ENCODE measurements at regions not wholly inside any gene's neighbourhood (a gene's known extent, or its start where the extent isn't known, plus 50 kb on each side); places are given as distances from the start of the nearest gene placed in this dataset.

GRCh38 chr2:137886083-137886831 is 78.0 kb upstream of the HNMT start:
- TF ChIP-seq CTCF (conservative IDR thresholded peaks at IDR 0.05; ENCODE audit: control insufficient read depth, insufficient read depth, low read depth, low read length): no peak
- no peak overlapping the region for H3K4me3 ChIP-seq (ENCODE audit: control insufficient read depth, low read depth, low read length)
- no peak for DNase-seq (ENCODE audit: low read depth)

- no peak overlapping the region for H3K4me3 ChIP-seq (ENCODE audit: control insufficient read depth, low read depth, low read length)
- DNase-seq (ENCODE audit: low read depth): peak; percentile 10
- peak; percentile 42 for TF ChIP-seq CTCF (conservative IDR thresholded peaks at IDR 0.05; ENCODE audit: control insufficient read depth, insufficient read depth, low read depth, low read length)
Measured at GRCh38 chr2:137888845-137889244, 75.4 kb upstream of the HNMT start.

DNA sequence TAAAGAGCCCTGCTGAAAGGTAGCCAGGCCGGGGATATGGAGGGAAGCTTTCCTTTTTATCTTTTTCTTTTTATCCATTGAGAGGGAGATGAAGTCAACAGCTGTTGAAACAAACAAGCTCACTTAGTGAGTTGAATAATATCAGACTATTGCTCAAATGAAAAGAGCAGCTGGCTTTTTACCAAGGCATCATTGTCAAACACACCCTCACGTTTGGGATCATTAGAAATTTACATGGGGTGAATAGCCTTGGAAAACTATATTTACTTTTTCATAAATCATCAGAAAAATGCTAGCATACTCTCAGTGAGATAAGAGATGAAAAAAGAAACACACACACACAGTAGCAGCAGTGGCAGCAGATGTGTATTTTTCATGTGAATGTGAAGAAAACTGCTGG is 71.5 kb upstream of the HNMT start:
- DNase-seq (ENCODE audit: low read depth): no peak
- TF ChIP-seq CTCF (conservative IDR thresholded peaks at IDR 0.05; ENCODE audit: control insufficient read depth, insufficient read depth, low read depth, low read length): no peak
- no peak overlapping the region for H3K4me3 ChIP-seq (ENCODE audit: control insufficient read depth, low read depth, low read length)

GRCh38 chr2:137893145-137893544 is 71.1 kb upstream of the HNMT start:
- no peak for DNase-seq (ENCODE audit: low read depth)
- no peak overlapping the region for H3K4me3 ChIP-seq (ENCODE audit: control insufficient read depth, low read depth, low read length)
- TF ChIP-seq CTCF (conservative IDR thresholded peaks at IDR 0.05; ENCODE audit: control insufficient read depth, insufficient read depth, low read depth, low read length): no peak

DNA sequence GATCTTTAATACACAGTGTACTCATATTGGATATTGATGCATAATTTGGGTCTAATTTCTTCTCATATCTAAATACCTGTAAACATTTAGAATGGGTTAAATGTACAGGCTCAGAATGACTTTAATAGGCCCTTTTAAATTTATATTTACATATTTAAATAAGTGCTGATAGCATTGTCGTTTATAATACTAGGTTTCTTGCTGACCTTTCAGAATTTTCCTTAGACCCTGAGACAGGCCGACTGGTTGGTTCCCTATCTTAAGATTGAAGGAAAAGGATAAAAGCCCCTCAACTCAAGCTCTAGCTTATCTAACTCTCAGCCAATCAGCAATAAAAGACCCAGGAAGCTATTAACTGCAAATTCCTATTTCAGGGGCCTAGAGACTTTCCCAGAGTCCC is 67.8 kb upstream of the HNMT start:
- DNase-seq (ENCODE audit: low read depth): no peak
- TF ChIP-seq CTCF (conservative IDR thresholded peaks at IDR 0.05; ENCODE audit: control insufficient read depth, insufficient read depth, low read depth, low read length): no peak
- H3K4me3 ChIP-seq (ENCODE audit: control insufficient read depth, low read depth, low read length): no peak overlapping the region

DNA sequence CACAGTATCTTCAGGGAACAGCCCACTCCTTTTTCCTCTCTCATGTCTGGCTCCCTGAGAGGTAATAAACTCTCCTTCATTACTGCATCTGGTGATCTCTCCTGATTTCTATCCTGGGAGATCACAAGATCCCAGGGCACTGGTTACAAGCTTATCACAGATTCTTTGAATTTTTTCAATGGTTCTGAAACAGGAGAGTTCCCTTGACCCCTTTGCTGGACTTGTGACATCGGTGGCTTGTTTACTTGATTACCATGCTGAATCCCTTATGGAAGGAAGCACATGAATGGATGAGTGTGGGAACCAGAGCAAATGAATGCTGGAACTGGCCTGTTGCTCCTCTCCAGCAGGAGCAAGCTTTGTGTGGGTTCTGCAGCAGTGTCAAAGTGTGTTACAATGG is 67.2 kb upstream of the HNMT start:
- no peak overlapping the region for H3K4me3 ChIP-seq (ENCODE audit: control insufficient read depth, low read depth, low read length)
- TF ChIP-seq CTCF (conservative IDR thresholded peaks at IDR 0.05; ENCODE audit: control insufficient read depth, insufficient read depth, low read depth, low read length): no peak
- no peak for DNase-seq (ENCODE audit: low read depth)

Data from fibroblast of mammary gland (primary cell).